Hindlimb muscle (tissue), 1 donor: ENCODE measurements at regions not wholly inside any gene's neighbourhood (a gene's known extent, or its start where the extent isn't known, plus 50 kb on each side); places are given as distances from the start of the nearest gene placed in this dataset.
"Not testable (repeated sequence)": the region's sequence is repeated elsewhere in the genome, so short reads cannot be mapped to it uniquely, and the experiment has no call there.

Experiments
- DNase-seq: peaks from one replicate; pipeline ENCODE4 v3.0.0-alpha.2; 2013

DNA sequence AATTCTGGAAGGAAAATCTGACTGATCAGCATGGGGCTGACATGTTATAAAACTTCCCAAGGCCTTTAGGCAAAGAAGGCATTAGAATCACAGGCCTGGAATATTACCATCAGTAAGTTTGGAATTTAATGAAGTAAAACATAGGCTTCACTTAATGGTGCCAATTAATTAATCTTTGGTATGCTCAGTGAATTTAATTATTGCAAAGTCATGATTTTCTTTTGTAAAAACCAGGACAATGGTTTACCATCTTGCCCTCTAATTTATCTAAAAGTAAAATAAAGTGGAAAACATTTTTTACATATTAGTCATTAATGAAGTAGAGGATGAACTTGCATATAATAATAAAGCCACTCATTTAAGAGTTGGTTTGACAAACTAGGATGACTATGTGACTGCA, 220.3 kb downstream of the SEC23IP start:
- DNase-seq, result no peak

DNA sequence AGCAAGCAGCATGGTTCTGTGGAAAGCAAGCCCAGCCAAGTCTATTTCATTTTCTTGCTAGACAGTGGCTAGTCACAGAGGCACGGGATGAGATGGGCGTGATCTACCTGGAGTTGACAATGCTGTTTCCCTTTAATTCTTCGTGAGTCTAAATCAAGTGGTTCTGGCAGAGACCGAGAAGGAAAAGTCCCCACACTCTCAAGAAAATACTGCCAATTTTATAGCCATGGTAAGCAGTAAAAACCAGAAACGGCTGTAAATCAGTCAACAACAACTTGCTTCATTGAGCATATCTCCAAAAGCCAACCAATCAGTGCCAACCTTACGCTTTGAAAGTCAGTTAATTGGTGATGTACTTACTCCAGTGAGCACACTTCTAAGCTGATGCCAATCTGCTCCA, 223.4 kb downstream of the SEC23IP start:
- no peak for DNase-seq

DNA sequence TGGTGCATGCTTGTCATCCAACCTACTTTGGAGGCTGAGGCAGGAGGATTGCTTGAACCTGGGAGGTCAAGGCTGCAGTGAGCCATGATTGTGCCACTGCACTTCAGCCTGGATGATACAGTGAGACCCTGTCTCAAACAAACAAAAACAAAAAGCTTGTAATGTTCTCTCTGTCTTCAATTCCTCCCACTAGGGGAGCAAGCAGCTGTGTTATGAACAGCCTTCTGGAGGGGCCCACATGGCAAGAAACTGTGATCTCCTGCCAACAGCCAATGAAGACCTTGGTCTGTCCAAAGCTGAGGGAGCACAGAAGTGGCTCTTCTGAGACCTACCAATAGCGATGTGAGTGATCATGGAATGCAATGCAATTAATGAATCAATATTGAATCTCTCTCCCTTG, 229.2 kb downstream of the SEC23IP start:
- DNase-seq, result no peak

DNA sequence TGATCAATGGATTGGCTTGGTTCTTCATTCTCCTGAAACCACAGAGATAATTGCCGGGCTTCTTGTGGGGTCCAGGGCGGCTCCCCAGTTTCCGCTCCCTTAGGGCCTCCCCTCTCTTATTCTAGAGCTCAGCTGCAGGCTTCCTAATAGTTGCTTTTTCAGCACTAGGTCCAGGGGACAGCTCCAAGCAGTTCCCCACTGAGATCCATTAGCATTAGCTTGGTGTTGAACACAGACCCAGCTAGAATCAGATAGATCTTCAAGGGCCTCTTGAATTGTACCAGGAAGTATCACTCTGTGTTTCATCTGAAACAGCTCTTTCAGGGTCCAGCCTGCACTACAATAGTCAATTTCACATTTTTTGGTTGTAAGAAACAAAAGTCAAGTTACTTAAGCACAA, 238.7 kb downstream of the SEC23IP start:
- peak; percentile 34 for DNase-seq

DNA sequence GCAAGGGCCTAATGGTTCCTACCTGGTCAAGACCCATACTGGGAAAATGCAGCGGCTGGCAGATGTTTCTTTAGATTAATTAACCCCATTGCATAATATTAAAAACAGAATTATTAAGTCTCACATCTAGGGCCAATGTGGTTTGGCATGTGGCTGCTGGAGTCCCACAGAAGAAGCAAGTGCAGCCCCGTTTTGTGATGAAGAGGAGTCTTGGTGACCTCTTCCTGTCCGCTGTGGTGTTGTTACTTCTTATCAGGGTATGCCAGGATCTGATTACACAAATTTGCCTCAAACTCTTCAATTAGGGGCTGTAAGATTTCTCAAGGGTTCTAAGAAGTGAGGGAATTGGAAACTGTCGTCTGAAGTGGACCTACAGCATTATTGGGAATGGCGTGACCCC, 240.3 kb downstream of the SEC23IP start:
- DNase-seq, result no peak

DNA sequence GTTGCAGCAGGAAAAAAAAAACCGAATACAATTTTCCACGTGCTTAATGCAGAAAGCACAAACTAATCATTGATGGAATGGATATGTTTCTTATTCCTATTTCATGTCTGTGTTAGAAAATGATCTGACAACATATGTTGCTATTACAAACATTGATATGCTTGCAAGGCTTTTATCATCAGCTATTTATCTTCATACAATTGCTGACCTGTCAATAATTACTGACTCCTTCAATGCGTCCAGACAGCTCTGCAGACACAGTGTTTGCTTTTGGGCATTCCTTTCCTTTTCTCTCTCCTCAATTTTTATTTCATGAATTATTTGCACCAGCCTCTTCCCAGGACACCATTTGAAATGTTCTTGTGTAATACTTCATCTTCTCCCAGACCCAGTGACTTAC, 246.2 kb downstream of the SEC23IP start:
- DNase-seq, result no peak

DNA sequence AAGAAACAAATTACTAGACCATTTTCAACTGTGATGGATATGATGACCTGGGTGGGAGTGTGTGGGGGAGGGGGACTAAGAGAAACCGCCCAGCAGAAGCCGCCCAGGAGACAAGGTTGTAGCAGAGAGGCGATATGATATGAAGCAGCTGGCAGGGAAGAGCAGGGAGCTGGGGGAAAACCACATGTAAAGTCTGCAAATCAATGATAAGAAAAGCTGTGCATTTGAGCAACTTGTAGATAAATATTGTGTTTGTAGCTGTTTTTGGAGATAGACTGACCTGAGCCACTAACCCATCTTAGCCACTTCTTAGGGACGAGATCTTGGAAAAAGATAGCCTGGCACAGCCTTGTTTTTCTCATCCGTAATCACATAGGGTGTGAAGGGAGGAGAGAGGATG, 252.6 kb downstream of the SEC23IP start:
- no peak for DNase-seq

DNA sequence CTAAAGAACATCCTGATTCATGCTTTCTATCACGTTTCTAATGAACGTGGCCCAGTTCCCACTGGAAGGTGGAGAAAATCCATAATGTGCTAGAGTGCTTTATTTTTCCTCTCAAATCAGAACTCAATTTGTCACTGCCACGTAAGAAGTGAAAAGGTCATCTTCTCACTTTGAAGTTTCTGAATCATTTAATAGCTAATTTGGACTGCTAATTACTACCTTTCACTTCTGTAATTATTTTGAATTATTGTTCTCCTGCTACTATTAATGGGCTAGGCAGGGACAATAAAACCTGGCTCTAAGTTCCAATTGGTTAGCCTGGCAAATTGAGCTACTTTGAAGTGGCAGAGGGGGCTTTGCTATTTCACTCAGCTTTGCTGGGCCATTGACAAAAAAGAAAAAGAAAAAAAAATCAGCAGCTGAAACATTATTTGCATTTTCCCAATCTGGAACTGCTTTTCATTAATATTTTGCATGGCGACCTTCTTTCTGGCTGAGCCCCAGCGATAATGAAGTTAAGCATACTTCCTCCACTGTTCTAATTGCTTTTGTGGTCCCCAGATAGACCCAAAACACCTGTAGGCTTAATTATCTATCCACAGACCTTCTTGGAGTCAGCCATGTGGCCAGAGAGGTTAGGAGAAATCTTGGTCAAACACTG, 264.2 kb downstream of the SEC23IP start:
- no peak for DNase-seq

DNA sequence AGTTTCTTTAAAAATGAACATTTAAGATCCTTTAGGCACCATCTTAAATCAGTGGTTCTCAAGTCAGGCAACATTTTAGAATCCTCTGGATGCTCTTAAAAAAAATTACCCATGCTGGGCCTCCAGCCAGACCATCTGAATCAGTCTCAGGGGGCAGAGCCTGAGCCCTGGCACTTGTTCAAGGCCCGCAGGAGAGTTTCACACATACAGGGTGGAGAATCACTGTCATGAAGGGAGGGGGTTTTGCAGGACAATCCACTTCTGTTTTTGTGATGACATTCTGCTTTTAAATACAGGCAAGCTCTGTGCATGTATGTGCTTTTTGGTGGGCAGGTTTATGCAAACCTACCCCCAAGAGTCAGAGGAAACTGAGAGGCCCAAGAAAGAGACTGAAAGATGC, 268.6 kb downstream of the SEC23IP start:
- DNase-seq, result no peak

DNA sequence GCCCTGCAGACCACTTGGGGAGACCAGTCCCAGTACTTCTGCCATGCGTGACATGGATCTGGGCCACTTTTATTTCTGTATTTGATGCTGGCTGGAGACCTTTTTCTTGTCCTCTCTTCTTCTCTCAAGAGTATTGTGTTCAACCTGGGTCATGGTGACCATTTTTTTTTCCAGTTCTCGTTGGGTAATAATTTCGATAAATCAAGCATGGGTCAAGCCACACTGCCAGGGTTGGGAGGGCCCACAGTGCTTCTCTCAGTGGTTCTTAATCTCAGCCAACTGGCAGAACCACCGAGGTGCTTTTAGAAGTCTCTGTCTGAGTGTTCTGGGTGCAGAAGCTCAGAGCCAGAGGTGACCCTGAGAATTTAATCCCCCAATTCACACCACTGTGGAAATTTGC, 269.9 kb downstream of the SEC23IP start:
- no peak for DNase-seq

DNA sequence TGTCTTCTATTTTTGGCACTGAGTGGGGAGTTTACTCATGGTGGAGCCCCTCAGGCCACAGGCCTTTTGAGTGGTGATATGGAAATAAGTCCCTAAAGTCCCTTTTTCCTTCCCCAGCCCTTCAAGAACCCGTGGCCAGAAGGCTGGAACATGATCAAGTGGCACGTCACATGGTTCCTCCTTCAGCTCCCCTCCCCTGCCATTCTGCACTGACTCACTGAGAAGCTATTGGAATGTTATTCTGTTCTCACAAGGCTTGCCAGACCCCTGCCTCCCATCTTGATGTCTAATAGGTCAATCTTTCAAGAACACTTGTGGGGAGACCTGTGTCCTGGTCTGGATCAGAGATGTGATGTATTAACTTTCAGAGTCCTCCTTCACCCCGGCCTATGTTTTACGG, 279.8 kb downstream of the SEC23IP start:
- DNase-seq, result no peak

DNA sequence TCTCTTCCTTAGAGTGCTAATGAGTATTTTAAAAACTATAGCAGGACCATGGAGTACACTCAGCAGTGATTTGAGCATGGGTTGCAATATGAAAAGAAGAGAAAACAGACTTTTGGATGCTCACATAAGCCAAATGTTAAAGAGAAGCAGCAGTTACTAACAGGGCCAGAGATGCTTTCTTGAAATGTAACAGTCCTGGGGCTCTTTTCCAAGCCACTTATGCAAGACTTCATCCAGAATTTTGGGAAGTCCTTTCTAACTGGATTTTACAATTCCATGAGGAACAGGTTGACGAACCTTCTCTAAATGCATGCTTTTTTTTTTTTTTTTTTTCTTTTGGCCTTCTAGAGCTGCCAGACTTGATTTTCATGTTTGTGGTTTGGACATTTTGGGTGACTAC, 282.0 kb downstream of the SEC23IP start:
- peak; percentile 41 for DNase-seq

DNA sequence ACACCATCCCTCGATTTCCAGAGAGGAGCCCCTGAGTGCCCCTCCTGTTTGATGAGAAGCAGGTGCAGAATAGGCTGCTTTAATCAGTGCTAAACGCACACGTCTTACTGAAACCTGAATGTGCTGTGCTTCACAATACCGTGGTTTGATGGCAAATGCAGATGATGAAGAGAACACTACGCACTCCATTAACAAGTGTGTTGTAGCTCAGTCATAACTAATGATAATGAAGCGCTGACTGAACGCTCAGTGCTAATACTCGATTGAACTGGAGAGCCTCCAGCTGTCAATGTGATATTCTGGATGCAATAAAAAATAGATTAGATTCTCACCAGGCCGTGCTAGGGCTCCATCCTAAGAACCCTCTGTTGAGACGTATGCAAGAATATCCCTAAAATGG, 279.7 kb upstream of the PLPP4 start:
- no peak for DNase-seq

DNA sequence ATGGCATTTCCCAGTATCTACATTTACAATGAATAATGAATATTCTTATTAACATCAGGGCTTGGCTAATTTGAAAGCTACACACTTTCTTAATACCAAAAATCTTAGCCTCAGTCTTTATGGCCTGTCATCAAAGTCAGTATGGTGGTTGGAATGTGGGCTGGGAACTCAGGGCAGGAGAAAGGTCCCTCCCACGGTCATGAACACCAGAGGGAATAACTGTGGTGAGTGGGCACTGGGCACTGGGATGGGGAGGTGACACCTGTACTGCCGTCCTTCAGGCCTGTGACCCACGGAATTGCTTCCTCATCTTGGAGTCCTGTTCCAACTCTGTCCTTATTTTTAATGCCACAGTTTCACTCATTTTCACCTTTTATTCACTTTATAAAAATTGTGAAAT, 276.9 kb upstream of the PLPP4 start:
- DNase-seq, result no peak

DNA sequence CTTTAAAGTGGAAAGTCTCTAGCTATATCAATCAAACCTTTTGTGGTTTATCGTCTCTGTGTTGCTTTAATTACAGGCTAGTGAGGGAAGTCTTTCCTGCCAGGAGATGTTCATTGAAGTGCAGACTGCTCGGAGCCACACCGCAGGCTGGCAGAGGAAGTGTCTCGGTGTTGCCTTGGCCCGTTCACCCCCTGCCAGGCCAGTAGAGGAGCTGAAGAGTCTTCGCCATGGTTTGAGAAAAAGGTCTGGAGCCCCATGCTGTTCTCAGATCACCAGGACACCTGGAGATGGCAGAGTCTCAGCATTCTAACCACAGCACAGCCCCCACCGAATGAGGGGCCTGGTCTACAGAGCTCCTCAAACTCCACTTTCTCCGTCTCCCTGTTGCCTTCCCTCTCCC, 275.9 kb upstream of the PLPP4 start:
- no peak for DNase-seq

DNA sequence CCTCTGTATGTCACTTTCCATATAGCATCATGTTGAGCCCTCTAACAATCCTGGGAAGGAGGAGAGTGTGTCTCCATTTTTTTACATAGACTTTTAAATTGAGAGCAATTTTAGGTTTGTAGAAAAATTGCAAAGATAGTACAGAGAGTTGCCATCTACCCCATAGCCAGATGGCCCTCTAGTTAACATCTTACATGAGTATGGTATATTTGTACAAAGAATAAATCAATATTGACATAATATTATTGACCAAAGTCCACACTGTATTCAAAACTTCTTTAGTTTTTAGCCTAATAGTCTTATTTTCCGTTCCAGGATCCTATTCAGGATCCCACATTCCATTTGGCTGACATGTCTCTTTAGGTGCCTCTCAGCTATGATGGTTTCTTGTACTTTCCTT, 274.6 kb upstream of the PLPP4 start:
- no peak for DNase-seq

DNA sequence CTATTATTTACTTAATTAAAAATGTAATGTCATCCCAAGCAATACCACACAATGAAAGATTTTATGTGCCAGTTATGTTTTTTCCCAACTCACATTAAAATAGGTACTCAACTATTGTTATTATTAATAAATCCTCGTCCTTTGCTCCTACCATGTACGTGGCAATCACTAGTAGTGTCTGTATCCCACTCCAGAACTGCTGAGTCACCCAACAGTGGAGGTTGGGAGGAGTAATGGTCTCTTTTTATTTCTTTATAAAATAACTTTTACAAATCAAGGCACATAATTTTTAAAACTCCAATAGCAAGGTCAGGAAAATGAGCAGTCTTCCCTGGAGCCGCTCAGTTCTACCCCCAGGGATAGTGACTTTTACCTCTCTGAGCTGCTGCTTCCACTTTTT, 273.5 kb upstream of the PLPP4 start:
- no peak for DNase-seq

DNA sequence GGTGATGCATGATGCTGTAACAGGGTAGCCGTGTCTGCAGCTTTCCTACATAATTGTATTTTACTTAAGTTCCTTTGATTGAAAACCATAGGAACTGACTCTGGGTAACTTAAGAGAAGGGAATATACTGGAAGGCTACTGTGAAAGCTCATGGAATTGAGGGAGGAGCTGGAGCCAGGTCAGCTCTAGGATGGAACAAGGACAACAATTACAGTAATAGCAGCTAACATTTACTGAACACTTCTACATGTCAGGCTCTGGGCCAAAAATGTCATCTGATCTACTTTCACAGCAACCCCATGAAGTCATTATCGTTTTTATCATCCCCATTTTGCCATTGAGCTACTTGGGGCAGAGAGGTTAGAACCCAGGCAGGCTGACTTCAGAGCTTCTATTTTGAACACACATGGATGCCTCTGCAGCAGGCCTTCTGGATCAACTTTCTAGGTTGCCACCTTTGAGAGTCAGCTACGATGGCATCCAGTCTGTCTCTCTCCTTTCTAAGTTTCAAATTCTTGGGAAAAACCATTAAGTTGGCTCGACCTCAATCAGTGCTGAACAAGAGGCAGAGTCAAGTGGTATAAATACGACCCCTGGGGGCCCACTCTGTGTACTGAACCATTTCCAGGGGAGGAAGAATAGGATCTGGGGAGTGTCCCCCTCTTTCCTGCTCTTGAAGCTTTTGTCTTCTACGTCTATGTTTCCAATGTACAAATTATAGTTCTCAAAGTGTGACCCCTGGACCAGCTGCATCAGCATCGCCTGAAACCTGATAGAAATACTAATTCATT, 272.3 kb upstream of the PLPP4 start:
- DNase-seq, result no peak

DNA sequence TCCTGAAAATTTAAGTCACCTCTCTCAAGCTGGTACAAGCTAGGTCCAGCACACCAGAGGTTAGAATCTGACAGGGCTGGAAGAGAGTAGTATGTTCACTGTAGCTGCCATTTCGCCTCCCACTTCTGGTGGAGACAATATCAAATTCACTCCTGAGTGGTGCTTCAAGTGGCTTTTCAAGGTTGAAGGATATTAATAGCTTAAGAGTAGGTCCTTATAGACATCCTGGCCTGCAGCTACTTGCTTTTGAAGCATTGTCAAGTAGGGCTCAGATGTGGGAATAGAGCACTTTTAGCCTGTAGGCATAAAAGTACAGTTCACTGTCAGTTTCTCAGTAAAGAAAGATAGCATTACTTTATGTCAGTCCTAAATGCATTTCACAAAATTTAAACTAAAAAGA, 270.5 kb upstream of the PLPP4 start:
- DNase-seq, result no peak

DNA sequence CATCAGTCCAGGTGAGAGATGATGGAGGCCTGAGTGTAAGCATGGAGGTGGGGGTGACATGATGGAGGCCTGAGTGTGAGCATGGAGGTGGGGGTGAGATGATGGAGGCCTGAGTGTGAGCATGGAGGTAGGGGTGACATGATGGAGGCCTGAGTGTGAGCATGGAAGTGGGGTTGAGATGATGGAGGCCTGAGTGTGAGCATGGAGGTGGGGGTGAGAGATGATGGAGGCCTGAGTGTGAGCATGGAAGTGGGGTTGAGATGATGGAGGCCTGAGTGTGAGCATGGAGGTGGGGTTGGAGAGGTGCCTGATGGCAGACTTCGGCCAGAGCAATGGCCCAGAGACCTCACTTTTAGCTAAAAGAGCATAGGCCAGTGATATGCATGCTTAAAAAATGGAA, 269.9 kb upstream of the PLPP4 start:
- DNase-seq, result not testable (repeated sequence)

DNA sequence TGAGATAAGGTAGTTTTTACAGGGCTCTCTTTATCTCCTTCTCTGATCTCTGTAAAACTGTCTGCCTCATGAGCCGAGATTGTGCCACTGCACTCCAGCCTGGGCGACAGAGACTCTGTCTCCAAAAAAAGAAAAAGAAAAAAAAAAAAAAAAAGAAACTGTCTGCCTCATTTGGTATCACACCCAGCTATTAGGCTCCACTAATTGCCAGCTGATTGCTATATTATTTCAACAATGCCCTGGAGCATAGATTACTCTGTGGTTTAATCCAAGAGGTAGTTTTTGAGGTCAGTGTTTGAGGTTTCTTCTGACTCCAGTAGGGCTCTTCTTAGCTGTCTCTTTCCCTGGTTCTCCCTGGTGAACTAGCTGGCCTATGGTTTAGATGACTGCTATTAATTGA, 268.1 kb upstream of the PLPP4 start:
- DNase-seq, result no peak

DNA sequence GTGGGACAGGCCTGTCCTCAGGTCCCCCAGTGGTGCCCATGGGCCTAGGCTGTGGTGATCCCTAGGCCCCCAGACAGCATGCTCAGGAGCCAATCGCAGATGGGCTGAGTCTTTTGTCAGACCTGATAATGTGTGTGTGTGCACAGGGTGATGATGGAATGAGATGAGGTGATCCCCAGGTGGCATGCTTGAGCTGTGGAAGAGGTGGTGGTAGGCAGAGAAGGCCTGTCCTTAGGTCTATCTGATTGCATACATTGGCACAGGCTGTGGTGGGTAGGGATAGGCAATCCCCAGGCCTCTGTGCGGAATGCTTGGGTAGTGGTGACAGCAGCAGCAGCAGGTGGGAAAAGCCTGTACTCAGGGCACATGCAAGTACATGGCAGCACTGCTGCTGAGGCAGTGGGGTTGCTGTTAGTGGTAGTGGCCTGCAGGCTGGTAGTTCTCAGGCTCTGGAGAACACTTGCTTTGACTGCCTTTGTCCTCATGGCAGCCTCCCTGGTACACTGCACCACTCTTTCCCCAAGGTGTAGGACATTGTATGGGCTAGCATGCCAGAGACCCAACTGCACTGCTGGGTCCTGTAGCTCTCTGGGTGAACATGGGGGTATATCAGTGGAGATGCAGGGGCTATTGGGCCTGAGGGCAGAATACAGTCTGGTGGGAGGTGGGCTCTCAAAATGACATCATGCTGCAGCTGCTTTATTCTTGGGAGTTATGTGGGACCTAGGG, 260.9 kb upstream of the PLPP4 start:
- DNase-seq, result no peak

DNA sequence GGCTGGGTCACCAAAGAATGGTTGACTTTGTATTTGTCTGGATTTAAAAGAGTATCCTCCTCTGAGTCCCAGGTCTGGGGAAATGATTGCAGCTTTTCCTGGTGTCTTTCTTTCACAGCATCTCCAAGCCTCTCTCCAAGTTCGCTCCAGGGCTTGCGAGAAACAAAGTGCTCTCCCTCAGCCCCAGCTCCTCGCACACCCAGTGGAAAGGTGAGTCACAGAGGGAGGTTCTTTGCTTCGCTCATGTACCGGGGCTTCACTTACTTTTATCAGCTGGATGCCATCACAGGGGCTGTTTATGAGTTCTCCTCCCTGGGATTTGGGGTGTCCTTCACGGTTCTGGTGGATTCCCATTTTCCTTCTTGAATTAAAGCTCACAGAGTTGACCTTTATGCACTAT, 252.2 kb upstream of the PLPP4 start:
- DNase-seq, result no peak
